Lung (tissue), 11 donors: ENCODE measurements at regions not wholly inside any gene's neighbourhood (a gene's known extent, or its start where the extent isn't known, plus 50 kb on each side); places are given as distances from the start of the nearest gene placed in this dataset.
A peak's percentile ranks its signal among the peaks of the same experiment; 100 is the strongest.
"Not testable (repeated sequence)": the region's sequence is repeated elsewhere in the genome, so short reads cannot be mapped to it uniquely, and the experiment has no call there.

Experiments
- ATAC-seq: fragments of 200-7000 bp; cut with Tn5 transposase; one replicate; pipeline ENCODE4 v1.9.1; 2020; ENCODE audit warnings: moderate number of reproducible peaks; ENCODE audit not compliant: insufficient read depth, low FRiP score
- DNase-seq, 3 donors: peaks; one replicate each; pipeline ENCODE4 v3.0.0-alpha.2; 2013 to 2017
- H3K27ac ChIP-seq, 2 donors: one replicate each; pipeline ENCODE4 v1.5.1; 2013; ENCODE audit warnings: mild to moderate bottlenecking in 2 of 2, moderate library complexity in 2 of 2, control low read depth in 1 of 2, inconsistent platforms in 1 of 2, low read depth in 1 of 2, low read length in 1 of 2
- H3K27me3 ChIP-seq, 3 donors: one replicate each; pipeline ENCODE4 v1.5.1; 2013; ENCODE audit warnings: low read length in 2 of 3; ENCODE audit not compliant: control insufficient read depth in 3 of 3, insufficient read depth in 3 of 3
- H3K36me3 ChIP-seq, 4 donors: one replicate each; pipeline ENCODE4 v1.5.1; 2013; ENCODE audit warnings: low read length in 4 of 4, mild to moderate bottlenecking in 1 of 4, moderate library complexity in 1 of 4; ENCODE audit not compliant: control insufficient read depth in 4 of 4, insufficient read depth in 4 of 4
- H3K4me1 ChIP-seq, 5 donors: one replicate each; pipeline ENCODE4 v1.5.1; 2013; ENCODE audit warnings: low read length in 5 of 5, mild to moderate bottlenecking in 2 of 5, moderate library complexity in 1 of 5; ENCODE audit not compliant: control insufficient read depth in 5 of 5, insufficient read depth in 5 of 5
- H3K4me3 ChIP-seq: one replicate; pipeline ENCODE4 v1.5.1; 2013; ENCODE audit warnings: mild to moderate bottlenecking, control low read depth, moderate library complexity
- H3K9ac ChIP-seq, 2 donors: one replicate each; pipeline ENCODE4 v1.5.1; 2013; ENCODE audit warnings: low read length in 2 of 2, control low read depth in 1 of 2; ENCODE audit not compliant: insufficient read depth in 1 of 2
- H3K9me3 ChIP-seq, 4 donors: one replicate each; pipeline ENCODE4 v1.5.1; 2013; ENCODE audit warnings: low read length in 3 of 4, mild to moderate bottlenecking in 1 of 4, moderate library complexity in 1 of 4; ENCODE audit not compliant: control insufficient read depth in 4 of 4, insufficient read depth in 3 of 4
- CTCF ChIP-seq: IDR thresholded peaks from 2 replicates; pipeline ENCODE4 v1.5.1; 2012; ENCODE audit warnings: mild to moderate bottlenecking; ENCODE audit errors: control extremely low read depth, extremely low read depth
- WGBS, 2 donors: extraction: QIAGEN DNeasy Blood & Tissue Kit; methylation state at CpG; one replicate each; pipeline ENCODE4 v1.1.7; 2013; 5-methylcytosine and 5-hydroxymethylcytosine counted together
- donor health status: control.
- donor health status: control.
- donor health status: Bipolar disorder and iron deficiency.
- donor health status: healthy.
- donor health status: DM: yes; HTN: yes; CAD: no.

GRCh38 chr11:16512198-16512898 is 156.0 kb upstream of the SOX6 start:
- peaks cover 0 to 25% (median 3%) of the 10 kb centered on the region in 5 donors for H3K4me1 ChIP-seq
- H3K27ac ChIP-seq = peak overlapping the region in 1 of 2 donors; percentile 60
- no peak for TF ChIP-seq CTCF
- no peak overlapping the region for H3K4me3 ChIP-seq
- no peaks in the 10 kb centered on the region for H3K36me3 ChIP-seq
- peak; percentile 50 to 88 (median 86) for DNase-seq
- 74 to 92% methylated on average over 2 of the region's 2 CpGs for WGBS, 2 donors
- no peak for ATAC-seq
- no peak overlapping the region for H3K9ac ChIP-seq
- no peaks in the 10 kb centered on the region for H3K27me3 ChIP-seq
- H3K9me3 ChIP-seq = no peaks in the 10 kb centered on the region

GRCh38 chr11:16511116-16512114 is 155.1 kb upstream of the SOX6 start:
- WGBS, 2 donors = 88% methylated on average over 2 of the region's 2 CpGs

GRCh38 chr11:16505481-16505880 is 149.1 kb upstream of the SOX6 start:
- Histone ChIP-seq H3K9me3 (peaks cover 0 to 6% (median 3%) of the 10 kb centered on the region in 4 donors), H3K4me3 (no peak overlapping the region), H3K9ac (no peak overlapping the region), H3K36me3 (no peaks in the 10 kb centered on the region), H3K27me3 (no peaks in the 10 kb centered on the region), H3K27ac (no peak overlapping the region), H3K4me1 (no peaks in the 10 kb centered on the region)
- ATAC-seq = no peak
- DNase-seq = no peak
- 88% methylated on average over 1 of the region's 1 CpG for WGBS, 2 donors
- no peak for TF ChIP-seq CTCF

More at GRCh38 chr11:16511116-16512114, 155.1 kb upstream of the SOX6 start:
- Histone ChIP-seq H3K36me3 (no peaks in the 10 kb centered on the region), H3K27ac (peak overlapping the region in 1 of 2 donors; percentile 60), H3K9me3 (no peaks in the 10 kb centered on the region), H3K4me3 (no peak overlapping the region), H3K27me3 (no peaks in the 10 kb centered on the region), H3K9ac (no peak overlapping the region), H3K4me1 (peaks cover 0 to 25% (median 3%) of the 10 kb centered on the region in 5 donors)
- no peak for ATAC-seq
- no peak for DNase-seq
- no peak for TF ChIP-seq CTCF

- not testable (repeated sequence) for H3K27me3 ChIP-seq, H3K9me3 ChIP-seq, H3K9ac ChIP-seq, DNase-seq, H3K27ac ChIP-seq, ATAC-seq, H3K36me3 ChIP-seq, H3K4me3 ChIP-seq, H3K4me1 ChIP-seq
- 61 to 89% methylated on average over 2 of the region's 2 CpGs for WGBS, 2 donors
Measured at GRCh38 chr11:16503891-16504290, 147.5 kb upstream of the SOX6 start.
